ENCODE measurements at regions not wholly inside any gene's neighbourhood (a gene's known extent, or its start where the extent isn't known, plus 50 kb on each side); places are given as distances from the start of the nearest gene placed in this dataset.

DNA sequence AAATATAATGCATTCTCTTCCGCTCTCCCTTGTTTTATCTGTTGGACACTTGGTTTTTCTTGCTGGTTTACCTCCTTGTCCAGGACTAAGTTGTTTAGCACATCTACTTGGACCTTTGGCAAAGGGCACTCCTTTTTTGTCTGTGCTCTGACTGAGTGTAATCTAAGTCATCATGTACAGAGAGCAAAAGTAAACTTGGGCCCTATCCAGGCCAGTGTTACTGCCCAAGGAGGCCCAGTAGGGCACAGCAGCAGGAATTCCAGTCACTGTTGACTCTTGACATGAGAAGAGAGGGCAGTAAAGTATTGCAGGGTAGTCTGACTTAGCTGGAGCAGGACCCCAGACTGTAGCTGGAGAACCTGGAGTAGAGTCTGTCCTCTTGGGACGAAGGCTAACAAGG, 445.5 kb downstream of the ZIC3 start:
- no peaks in the 10 kb centered on the region for H3K4me1 ChIP-seq (ENCODE audit: insufficient read depth, low read length, poor library complexity, severe bottlenecking)
- H4K20me1 ChIP-seq (ENCODE audit: insufficient read depth, low read length, poor library complexity, severe bottlenecking): no peaks in the 10 kb centered on the region
- H3K9me2 ChIP-seq (replicated peaks; ENCODE audit: low read depth, low read length): no peaks in the 10 kb centered on the region
- H3K27me3 ChIP-seq (ENCODE audit: insufficient read depth, low read length, poor library complexity, severe bottlenecking): no peaks in the 10 kb centered on the region
- H3K36me3 ChIP-seq (ENCODE audit: insufficient read depth, low read length): no peaks in the 10 kb centered on the region
- no peaks in the 10 kb centered on the region for H3K79me2 ChIP-seq (ENCODE audit: insufficient read depth, low read length)
- H3K9me3 ChIP-seq (ENCODE audit: insufficient read depth, low read depth, low read length): no peaks in the 10 kb centered on the region
- H3K4me3 ChIP-seq (ENCODE audit: low read length, poor library complexity, severe bottlenecking): no peak overlapping the region
- H2AFZ ChIP-seq (ENCODE audit: low read length): no peak overlapping the region
- TF ChIP-seq, protein P1, sequence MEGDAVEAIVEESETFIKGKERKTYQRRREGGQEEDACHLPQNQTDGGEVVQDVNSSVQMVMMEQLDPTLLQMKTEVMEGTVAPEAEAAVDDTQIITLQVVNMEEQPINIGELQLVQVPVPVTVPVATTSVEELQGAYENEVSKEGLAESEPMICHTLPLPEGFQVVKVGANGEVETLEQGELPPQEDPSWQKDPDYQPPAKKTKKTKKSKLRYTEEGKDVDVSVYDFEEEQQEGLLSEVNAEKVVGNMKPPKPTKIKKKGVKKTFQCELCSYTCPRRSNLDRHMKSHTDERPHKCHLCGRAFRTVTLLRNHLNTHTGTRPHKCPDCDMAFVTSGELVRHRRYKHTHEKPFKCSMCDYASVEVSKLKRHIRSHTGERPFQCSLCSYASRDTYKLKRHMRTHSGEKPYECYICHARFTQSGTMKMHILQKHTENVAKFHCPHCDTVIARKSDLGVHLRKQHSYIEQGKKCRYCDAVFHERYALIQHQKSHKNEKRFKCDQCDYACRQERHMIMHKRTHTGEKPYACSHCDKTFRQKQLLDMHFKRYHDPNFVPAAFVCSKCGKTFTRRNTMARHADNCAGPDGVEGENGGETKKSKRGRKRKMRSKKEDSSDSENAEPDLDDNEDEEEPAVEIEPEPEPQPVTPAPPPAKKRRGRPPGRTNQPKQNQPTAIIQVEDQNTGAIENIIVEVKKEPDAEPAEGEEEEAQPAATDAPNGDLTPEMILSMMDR (conservative IDR thresholded peaks at IDR 0.05; ENCODE audit: low read length): no peak
- TF ChIP-seq EZH2phosphoT487 (IDR thresholded peaks at IDR 0.05; ENCODE audit: borderline replicate concordance): no peak
- no peak overlapping the region for H3K4me2 ChIP-seq (ENCODE audit: low read depth, low read length, poor library complexity, severe bottlenecking)
- H3K9ac ChIP-seq (ENCODE audit: low read depth, low read length, poor library complexity, severe bottlenecking): no peak overlapping the region
- no peaks in the 10 kb centered on the region for H3F3A ChIP-seq (ENCODE audit: low read depth)

DNA sequence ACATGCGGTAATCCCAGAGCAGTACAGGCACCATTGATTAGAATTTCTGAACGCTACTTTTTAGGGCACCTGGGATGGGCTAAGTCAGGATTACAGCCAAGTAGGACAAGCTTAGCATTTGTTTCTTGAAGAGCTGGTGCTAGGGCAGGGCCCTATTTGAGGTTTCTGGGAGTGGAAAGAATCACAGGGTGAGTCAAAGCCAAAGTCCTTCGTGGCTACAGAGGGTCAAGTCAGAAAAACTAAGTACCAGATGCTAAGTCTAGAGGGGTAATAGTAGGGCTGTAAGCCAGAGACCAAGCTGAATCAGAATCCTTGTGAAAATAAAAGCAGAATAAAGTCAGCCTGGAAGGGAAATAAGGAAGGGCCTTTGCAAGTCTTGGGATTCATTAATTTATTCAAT, 448.6 kb downstream of the ZIC3 start:
- Histone ChIP-seq H3K9me2 (replicated peaks; ENCODE audit: low read depth, low read length) (no peaks in the 10 kb centered on the region), H3K9ac (ENCODE audit: low read depth, low read length, poor library complexity, severe bottlenecking) (no peak overlapping the region), H3K4me2 (ENCODE audit: low read depth, low read length, poor library complexity, severe bottlenecking) (no peak overlapping the region), H3K79me2 (ENCODE audit: insufficient read depth, low read length) (no peaks in the 10 kb centered on the region), H3K9me3 (ENCODE audit: insufficient read depth, low read depth, low read length) (no peaks in the 10 kb centered on the region), H3F3A (ENCODE audit: low read depth) (no peaks in the 10 kb centered on the region), H3K27me3 (ENCODE audit: insufficient read depth, low read length, poor library complexity, severe bottlenecking) (no peaks in the 10 kb centered on the region), H3K36me3 (ENCODE audit: insufficient read depth, low read length) (no peaks in the 10 kb centered on the region), H3K4me1 (ENCODE audit: insufficient read depth, low read length, poor library complexity, severe bottlenecking) (no peaks in the 10 kb centered on the region), H3K4me3 (ENCODE audit: low read length, poor library complexity, severe bottlenecking) (no peak overlapping the region), H4K20me1 (ENCODE audit: insufficient read depth, low read length, poor library complexity, severe bottlenecking) (no peaks in the 10 kb centered on the region), H2AFZ (ENCODE audit: low read length) (no peak overlapping the region)
- TF ChIP-seq EZH2phosphoT487 (IDR thresholded peaks at IDR 0.05; ENCODE audit: borderline replicate concordance): no peak
- TF ChIP-seq, protein P1 (conservative IDR thresholded peaks at IDR 0.05; ENCODE audit: low read length): no peak

DNA sequence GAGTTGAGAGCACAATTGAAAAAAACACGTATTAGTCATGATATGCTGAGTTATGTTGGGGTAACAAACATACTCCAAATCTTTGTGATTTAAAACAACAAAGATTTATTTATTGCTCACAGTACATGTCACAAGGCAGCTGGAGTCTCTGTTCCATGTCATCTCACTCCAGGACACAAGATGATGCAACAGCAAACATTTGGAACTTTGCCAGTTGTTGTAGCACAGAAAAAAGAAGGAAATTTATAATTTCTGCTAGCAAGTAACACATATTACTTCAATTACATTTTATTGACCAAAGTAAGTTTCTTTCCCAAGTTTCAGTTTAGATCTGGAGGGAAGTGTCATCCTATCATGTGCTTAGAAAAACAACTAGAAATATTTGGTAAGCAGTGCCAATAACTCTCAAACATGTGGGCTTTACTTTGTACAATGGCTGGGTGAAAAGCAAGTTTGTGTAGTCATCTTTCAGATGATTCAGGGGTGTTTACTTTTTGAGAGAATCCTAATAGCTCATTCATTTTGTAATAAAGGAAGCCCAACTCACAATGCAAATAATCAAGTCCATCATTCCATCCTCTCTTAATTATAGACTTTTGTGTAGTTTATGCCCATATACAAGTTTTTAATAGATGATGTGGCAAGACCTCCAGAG, 452.3 kb downstream of the ZIC3 start:
- H4K20me1 ChIP-seq (ENCODE audit: insufficient read depth, low read length, poor library complexity, severe bottlenecking): no peaks in the 10 kb centered on the region
- no peaks in the 10 kb centered on the region for H3K9me3 ChIP-seq (ENCODE audit: insufficient read depth, low read depth, low read length)
- no peaks in the 10 kb centered on the region for H3K79me2 ChIP-seq (ENCODE audit: insufficient read depth, low read length)
- no peak for TF ChIP-seq EZH2phosphoT487 (IDR thresholded peaks at IDR 0.05; ENCODE audit: borderline replicate concordance)
- TF ChIP-seq, protein P1 (conservative IDR thresholded peaks at IDR 0.05; ENCODE audit: low read length): no peak
- H3K4me1 ChIP-seq (ENCODE audit: insufficient read depth, low read length, poor library complexity, severe bottlenecking): no peaks in the 10 kb centered on the region
- no peaks in the 10 kb centered on the region for H3K27me3 ChIP-seq (ENCODE audit: insufficient read depth, low read length, poor library complexity, severe bottlenecking)
- no peak overlapping the region for H2AFZ ChIP-seq (ENCODE audit: low read length)
- no peak overlapping the region for H3K4me3 ChIP-seq (ENCODE audit: low read length, poor library complexity, severe bottlenecking)
- no peaks in the 10 kb centered on the region for H3K9me2 ChIP-seq (replicated peaks; ENCODE audit: low read depth, low read length)
- H3K9ac ChIP-seq (ENCODE audit: low read depth, low read length, poor library complexity, severe bottlenecking): no peak overlapping the region
- no peaks in the 10 kb centered on the region for H3F3A ChIP-seq (ENCODE audit: low read depth)
- H3K36me3 ChIP-seq (ENCODE audit: insufficient read depth, low read length): no peaks in the 10 kb centered on the region
- H3K4me2 ChIP-seq (ENCODE audit: low read depth, low read length, poor library complexity, severe bottlenecking): no peak overlapping the region
